Nephron (organoid): ENCODE measurements at regions not wholly inside any gene's neighbourhood (a gene's known extent, or its start where the extent isn't known, plus 50 kb on each side); places are given as distances from the start of the nearest gene placed in this dataset.

ENCODE experiments used
- H3K27ac Mint-ChIP-seq, 3 experiments: 2 replicates each; pipeline ENCODE4 v1.8.0; 2020; ENCODE audit warnings: mixed read lengths in 3 of 3, mild to moderate bottlenecking in 2 of 3, moderate library complexity in 1 of 3
- H3K27me3 Mint-ChIP-seq: 2 replicates; pipeline ENCODE4 v1.8.0; 2021; ENCODE audit warnings: low read depth, mild to moderate bottlenecking, moderate library complexity, mixed read lengths
- H3K36me3 Mint-ChIP-seq: 2 replicates; pipeline ENCODE4 v1.8.0; 2020; ENCODE audit warnings: low read depth, mixed read lengths
- H3K4me1 Mint-ChIP-seq: 2 replicates; pipeline ENCODE4 v1.8.0; 2020; ENCODE audit warnings: mixed read lengths
- H3K4me3 Mint-ChIP-seq, 3 experiments: 2 replicates each; pipeline ENCODE4 v1.8.0; 2020; ENCODE audit warnings: mild to moderate bottlenecking in 3 of 3, mixed read lengths in 3 of 3, moderate library complexity in 2 of 3
- H3K9me3 Mint-ChIP-seq: 2 replicates; pipeline ENCODE4 v1.8.0; 2020; ENCODE audit warnings: mixed read lengths
- TF ChIP-seq, protein P1 (sequence below), 3 experiments: fragments of 200-600 bp; sonication (generic); IDR thresholded peaks; one replicate each; pipeline ENCODE4 v1.5.0; 2021; ENCODE audit warnings: antibody characterized with exemption in 3 of 3; ENCODE audit not compliant: unreplicated experiment in 3 of 3

DNA sequence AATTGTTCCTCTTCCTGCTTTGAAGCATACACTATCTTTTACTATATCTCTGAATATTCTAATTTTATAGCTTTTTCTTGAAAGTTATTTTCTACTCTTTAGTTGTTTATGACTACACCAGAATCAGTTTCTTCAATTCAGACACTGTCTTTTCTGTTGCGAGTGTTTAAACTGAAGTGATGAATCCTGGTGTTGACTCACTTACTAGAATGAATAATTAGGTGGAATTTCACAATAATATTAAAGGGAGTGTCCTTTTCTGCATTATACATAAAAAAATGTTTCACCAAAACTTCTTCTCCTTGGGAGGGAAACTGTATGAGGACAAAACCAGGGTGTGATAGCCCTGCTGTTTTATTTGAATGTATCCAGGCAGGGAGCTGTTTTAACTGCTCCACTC is 1383.1 kb downstream of the C4orf33 start:
- Mint-ChIP-seq H3K27ac (no peak overlapping the region), H3K9me3 (no peaks in the 10 kb centered on the region), H3K27me3 (no peaks in the 10 kb centered on the region), H3K4me1 (no peaks in the 10 kb centered on the region), H3K36me3 (no peaks in the 10 kb centered on the region), H3K4me3 (no peak overlapping the region)
- TF ChIP-seq, protein P1, sequence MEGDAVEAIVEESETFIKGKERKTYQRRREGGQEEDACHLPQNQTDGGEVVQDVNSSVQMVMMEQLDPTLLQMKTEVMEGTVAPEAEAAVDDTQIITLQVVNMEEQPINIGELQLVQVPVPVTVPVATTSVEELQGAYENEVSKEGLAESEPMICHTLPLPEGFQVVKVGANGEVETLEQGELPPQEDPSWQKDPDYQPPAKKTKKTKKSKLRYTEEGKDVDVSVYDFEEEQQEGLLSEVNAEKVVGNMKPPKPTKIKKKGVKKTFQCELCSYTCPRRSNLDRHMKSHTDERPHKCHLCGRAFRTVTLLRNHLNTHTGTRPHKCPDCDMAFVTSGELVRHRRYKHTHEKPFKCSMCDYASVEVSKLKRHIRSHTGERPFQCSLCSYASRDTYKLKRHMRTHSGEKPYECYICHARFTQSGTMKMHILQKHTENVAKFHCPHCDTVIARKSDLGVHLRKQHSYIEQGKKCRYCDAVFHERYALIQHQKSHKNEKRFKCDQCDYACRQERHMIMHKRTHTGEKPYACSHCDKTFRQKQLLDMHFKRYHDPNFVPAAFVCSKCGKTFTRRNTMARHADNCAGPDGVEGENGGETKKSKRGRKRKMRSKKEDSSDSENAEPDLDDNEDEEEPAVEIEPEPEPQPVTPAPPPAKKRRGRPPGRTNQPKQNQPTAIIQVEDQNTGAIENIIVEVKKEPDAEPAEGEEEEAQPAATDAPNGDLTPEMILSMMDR (IDR thresholded peaks at IDR 0.05; ENCODE audit: unreplicated experiment in 3 of 3), result no peak

DNA sequence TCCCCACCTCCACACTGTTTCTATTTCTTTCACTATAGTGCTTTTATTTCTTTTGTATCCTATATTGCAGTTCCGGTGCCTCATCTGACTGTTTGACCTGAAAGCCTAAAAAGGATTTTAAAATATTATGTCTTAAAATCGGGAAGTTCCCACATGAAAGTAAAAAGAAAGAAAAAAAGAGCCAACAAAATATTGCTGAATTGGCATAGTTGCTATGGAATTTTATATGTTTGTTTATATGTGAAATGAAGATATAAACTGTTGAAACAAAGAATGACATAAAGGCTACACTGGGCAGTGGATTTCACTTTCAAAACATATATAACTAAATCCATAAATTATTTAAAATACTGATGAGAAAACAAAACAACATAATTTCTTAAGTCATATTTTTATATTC is 1383.7 kb downstream of the C4orf33 start:
- Mint-ChIP-seq H3K27ac (no peak overlapping the region), H3K36me3 (no peaks in the 10 kb centered on the region), H3K4me1 (no peaks in the 10 kb centered on the region), H3K4me3 (no peak overlapping the region), H3K9me3 (no peaks in the 10 kb centered on the region), H3K27me3 (no peaks in the 10 kb centered on the region)
- TF ChIP-seq, protein P1 (IDR thresholded peaks at IDR 0.05; ENCODE audit: unreplicated experiment in 3 of 3), result no peak

DNA sequence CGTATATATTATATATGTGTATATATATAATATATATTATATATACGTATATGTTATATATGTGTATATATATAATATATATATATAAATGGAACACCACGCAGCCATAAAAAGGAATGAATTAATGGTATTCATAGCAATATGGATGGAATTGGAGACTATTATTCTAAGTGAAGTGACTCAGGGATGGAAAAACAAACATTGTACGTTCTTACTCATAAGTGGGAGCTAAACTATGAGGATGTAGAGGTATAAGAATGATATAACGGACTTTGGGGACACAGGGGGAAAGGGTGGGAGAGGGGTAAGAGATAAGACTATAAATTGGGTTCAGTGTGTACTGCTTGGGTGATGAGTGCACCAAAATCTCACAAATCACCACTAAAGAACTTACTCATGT is 1388.9 kb downstream of the C4orf33 start:
- no peak overlapping the region for H3K27ac Mint-ChIP-seq
- no peaks in the 10 kb centered on the region for H3K9me3 Mint-ChIP-seq
- no peak overlapping the region for H3K4me3 Mint-ChIP-seq
- peaks cover 3% of the 10 kb centered on the region for H3K4me1 Mint-ChIP-seq
- TF ChIP-seq, protein P1 (IDR thresholded peaks at IDR 0.05; ENCODE audit: unreplicated experiment in 3 of 3), result no peak
- no peaks in the 10 kb centered on the region for H3K36me3 Mint-ChIP-seq
- H3K27me3 Mint-ChIP-seq, result no peaks in the 10 kb centered on the region

DNA sequence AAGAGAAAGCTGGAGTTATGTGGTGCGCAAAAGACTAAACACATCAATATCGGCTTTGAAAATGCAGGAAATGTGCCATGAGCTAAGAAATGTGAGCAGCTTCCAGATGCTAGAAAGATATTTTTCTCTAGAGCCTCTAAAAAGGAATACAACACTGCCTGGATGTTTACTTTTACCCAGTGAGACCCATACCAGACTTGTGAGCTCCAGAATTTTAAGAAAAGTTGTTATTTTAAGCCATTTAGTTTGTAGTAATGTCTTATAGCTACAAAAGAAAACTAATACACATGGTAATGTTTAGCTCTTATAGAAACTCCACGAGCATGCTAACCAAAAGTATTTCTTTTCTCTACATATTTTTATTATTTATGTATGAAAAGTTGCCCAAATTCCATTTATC is 1389.4 kb downstream of the C4orf33 start:
- no peaks in the 10 kb centered on the region for H3K36me3 Mint-ChIP-seq
- H3K27me3 Mint-ChIP-seq, result no peaks in the 10 kb centered on the region
- peaks cover 3% of the 10 kb centered on the region for H3K4me1 Mint-ChIP-seq
- no peak overlapping the region for H3K27ac Mint-ChIP-seq
- no peak overlapping the region for H3K4me3 Mint-ChIP-seq
- no peaks in the 10 kb centered on the region for H3K9me3 Mint-ChIP-seq
- TF ChIP-seq, protein P1 (IDR thresholded peaks at IDR 0.05; ENCODE audit: unreplicated experiment in 3 of 3), result no peak

DNA sequence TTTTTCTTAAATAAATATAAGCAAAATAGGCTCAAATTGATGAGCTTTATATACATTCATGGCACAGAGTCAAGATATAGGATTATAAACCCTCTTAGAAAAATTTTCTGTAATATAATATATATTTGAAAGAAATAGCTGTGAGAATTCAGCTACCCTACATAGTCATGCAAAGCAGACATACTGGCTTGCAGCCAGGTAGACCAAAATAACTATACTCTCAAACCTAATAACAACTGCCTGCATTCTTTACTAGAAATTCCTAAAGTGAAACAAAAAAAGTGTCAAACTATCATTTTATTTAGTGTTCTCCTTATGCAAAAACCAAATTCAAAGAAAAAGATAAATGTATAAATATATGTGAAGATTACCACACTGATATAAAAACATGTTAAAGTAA is 1390.2 kb downstream of the C4orf33 start:
- Mint-ChIP-seq H3K4me3 (no peak overlapping the region), H3K9me3 (no peaks in the 10 kb centered on the region), H3K4me1 (peaks cover 3% of the 10 kb centered on the region), H3K27me3 (no peaks in the 10 kb centered on the region), H3K36me3 (no peaks in the 10 kb centered on the region), H3K27ac (no peak overlapping the region)
- TF ChIP-seq, protein P1 (IDR thresholded peaks at IDR 0.05; ENCODE audit: unreplicated experiment in 3 of 3), result no peak

DNA sequence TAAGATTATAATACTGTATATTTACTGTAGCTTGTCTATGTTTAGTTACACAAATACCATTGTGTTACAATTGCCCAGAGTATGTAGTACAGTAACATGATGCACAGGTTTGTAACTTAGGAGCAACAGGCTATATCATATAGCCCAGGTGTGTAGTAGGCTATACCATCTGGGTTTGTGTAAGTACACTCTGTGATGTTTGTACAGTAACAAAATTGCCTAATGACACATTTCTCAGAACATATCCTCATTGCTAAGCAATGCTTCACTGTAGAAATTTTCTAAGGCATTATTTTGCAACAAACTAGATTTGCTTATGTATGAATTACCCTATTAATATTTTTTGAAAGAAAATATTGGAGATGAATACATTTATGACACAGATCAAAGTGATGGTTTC is 1390.9 kb downstream of the C4orf33 start:
- no peaks in the 10 kb centered on the region for H3K27me3 Mint-ChIP-seq

More for the DNA sequence above, 1390.9 kb downstream of the C4orf33 start:
- H3K9me3 Mint-ChIP-seq, result peaks cover 6% of the 10 kb centered on the region
- H3K27ac Mint-ChIP-seq, result no peak overlapping the region
- H3K36me3 Mint-ChIP-seq, result no peaks in the 10 kb centered on the region
- peaks cover 3% of the 10 kb centered on the region for H3K4me1 Mint-ChIP-seq
- H3K4me3 Mint-ChIP-seq, result no peak overlapping the region
- TF ChIP-seq, protein P1 (IDR thresholded peaks at IDR 0.05; ENCODE audit: unreplicated experiment in 3 of 3), result no peak
